RWPE2 (cell line): ENCODE measurements at regions not wholly inside any gene's neighbourhood (a gene's known extent, or its start where the extent isn't known, plus 50 kb on each side); places are given as distances from the start of the nearest gene placed in this dataset.

Source experiments
- ATAC-seq: fragments of 200-7000 bp; cut with Tn5 transposase; 3 replicates; pipeline ENCODE4 v1.9.1; 2021; ENCODE audit warnings: low read depth
- DNase-seq: peaks from one replicate; pipeline ENCODE4 v3.0.0-alpha.2; 2020; ENCODE audit warnings: low spot score
- H3K27ac ChIP-seq: fragments of 450-650 bp; 2 replicates; pipeline ENCODE4 v1.5.1; 2017; ENCODE audit warnings: mild to moderate bottlenecking; ENCODE audit not compliant: poor library complexity, severe bottlenecking
- H3K27me3 ChIP-seq: fragments of 250-450 bp; sonication (Bioruptor Pico); 2 replicates; pipeline ENCODE4 v1.5.1; 2021; ENCODE audit warnings: mild to moderate bottlenecking, moderate library complexity; ENCODE audit not compliant: insufficient read depth, poor library complexity, severe bottlenecking
- H3K36me3 ChIP-seq: fragments of 250-450 bp; sonication (Bioruptor Pico); 2 replicates; pipeline ENCODE4 v1.5.1; 2020; ENCODE audit warnings: low read depth, mild to moderate bottlenecking, moderate library complexity
- H3K4me1 ChIP-seq: fragments of 250-450 bp; sonication (Bioruptor Pico); 2 replicates; pipeline ENCODE4 v1.5.1; 2021; ENCODE audit warnings: mild to moderate bottlenecking, moderate library complexity; ENCODE audit not compliant: insufficient read depth, poor library complexity, severe bottlenecking
- H3K4me3 ChIP-seq: fragments of 250-450 bp; sonication (Bioruptor Pico); 2 replicates; pipeline ENCODE4 v1.5.1; 2021; ENCODE audit warnings: mild to moderate bottlenecking, moderate library complexity; ENCODE audit not compliant: severe bottlenecking
- H3K9me3 ChIP-seq: fragments of 250-450 bp; sonication (Bioruptor Pico); 2 replicates; pipeline ENCODE4 v1.5.1; 2021; ENCODE audit warnings: mild to moderate bottlenecking, moderate library complexity; ENCODE audit not compliant: severe bottlenecking
- CTCF ChIP-seq: fragments of 450-650 bp; IDR thresholded peaks from one replicate; pipeline ENCODE4 v1.5.1; 2017; ENCODE audit warnings: mild to moderate bottlenecking, moderate library complexity; ENCODE audit not compliant: poor library complexity, severe bottlenecking

- no peak for TF ChIP-seq CTCF
- Histone ChIP-seq H3K9me3 (no peaks in the 10 kb centered on the region), H3K36me3 (no peaks in the 10 kb centered on the region), H3K27me3 (no peaks in the 10 kb centered on the region), H3K27ac (no peak overlapping the region), H3K4me3 (no peak overlapping the region), H3K4me1 (no peaks in the 10 kb centered on the region)
- DNase-seq (no peak), ATAC-seq (no peak)
Measured at GRCh38 chr1:94746635-94747525, 73.3 kb upstream of the SLC44A3 start.

DNA sequence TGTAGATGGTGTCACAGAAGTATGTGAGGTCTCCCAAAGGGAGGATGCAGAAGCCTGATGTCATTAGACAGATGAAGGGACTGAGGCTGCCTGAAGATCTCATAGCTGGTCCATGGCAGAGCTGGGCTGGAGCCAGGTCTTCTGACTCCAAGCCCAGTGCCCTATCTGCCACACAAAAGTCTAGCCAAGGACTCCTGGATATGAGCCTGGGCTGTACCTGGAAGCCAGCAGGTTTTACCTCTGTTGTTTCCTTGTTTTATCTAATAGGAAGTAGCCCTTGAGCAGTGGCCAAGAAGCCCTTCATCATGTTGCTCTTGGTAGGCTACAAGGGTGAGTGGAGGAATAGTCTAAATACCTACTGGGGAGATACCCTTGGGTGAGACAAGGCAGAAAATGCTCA, 74.4 kb upstream of the SLC44A3 start:
- Histone ChIP-seq H3K27me3 (no peaks in the 10 kb centered on the region), H3K27ac (no peak overlapping the region)
- TF ChIP-seq CTCF: no peak

DNA sequence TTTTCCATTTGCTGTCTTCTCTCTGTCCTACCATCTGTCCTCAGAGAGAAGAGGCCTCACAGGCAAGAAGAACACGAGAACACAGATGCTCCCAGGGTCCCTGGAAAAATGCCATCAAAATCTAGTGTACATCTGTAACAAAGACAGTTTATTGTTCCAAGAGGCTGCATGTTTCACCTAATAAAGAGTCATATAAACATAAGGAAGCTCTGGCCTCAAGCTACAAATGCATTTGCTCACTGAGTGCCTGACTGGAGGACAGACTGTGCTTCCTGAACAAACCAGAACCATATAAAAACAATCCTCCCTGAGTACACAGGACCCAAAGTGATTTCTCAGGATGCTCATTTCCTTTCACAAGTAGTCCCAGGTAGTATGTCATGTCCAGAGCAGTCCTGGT, 76.3 kb upstream of the SLC44A3 start:
- H3K4me3 ChIP-seq: no peak overlapping the region
- no peak for TF ChIP-seq CTCF
- DNase-seq (no peak), ATAC-seq (no peak; the same call in 2 of the 3 replicates)
- no peaks in the 10 kb centered on the region for H3K9me3 ChIP-seq
- no peaks in the 10 kb centered on the region for H3K27me3 ChIP-seq
- H3K27ac ChIP-seq: peak overlapping the region; percentile 16
- H3K4me1 ChIP-seq: peaks cover 20% of the 10 kb centered on the region
- H3K36me3 ChIP-seq: no peaks in the 10 kb centered on the region

More for the DNA sequence above, 74.4 kb upstream of the SLC44A3 start:
- ATAC-seq (no peak), DNase-seq (no peak)
- H3K36me3 ChIP-seq: no peaks in the 10 kb centered on the region
- no peak overlapping the region for H3K4me3 ChIP-seq
- peaks cover 7% of the 10 kb centered on the region for H3K4me1 ChIP-seq
- H3K9me3 ChIP-seq: no peaks in the 10 kb centered on the region

GRCh38 chr1:94741996-94742395, 78.2 kb upstream of the SLC44A3 start:
- Histone ChIP-seq H3K27ac (peak overlapping the region; percentile 52), H3K27me3 (no peaks in the 10 kb centered on the region), H3K9me3 (no peaks in the 10 kb centered on the region), H3K4me3 (no peak overlapping the region), H3K36me3 (no peaks in the 10 kb centered on the region), H3K4me1 (peaks cover 23% of the 10 kb centered on the region)
- TF ChIP-seq CTCF: no peak
- no peak for DNase-seq
- ATAC-seq: no peak

GRCh38 chr1:94741510-94741909, 78.6 kb upstream of the SLC44A3 start:
- Histone ChIP-seq H3K36me3 (no peaks in the 10 kb centered on the region), H3K9me3 (no peaks in the 10 kb centered on the region), H3K4me1 (peaks cover 26% of the 10 kb centered on the region), H3K27ac (peak overlapping the region; percentile 52), H3K4me3 (no peak overlapping the region), H3K27me3 (no peaks in the 10 kb centered on the region)
- peak; percentile 58; the same call in 2 of the 3 replicates for ATAC-seq
- peak; percentile 47 for TF ChIP-seq CTCF
- DNase-seq: no peak
